SK-N-SH treated with all-trans-retinoic acid at 6 μM for 48 hours (cell line): ENCODE measurements at regions not wholly inside any gene's neighbourhood (a gene's known extent, or its start where the extent isn't known, plus 50 kb on each side); places are given as distances from the start of the nearest gene placed in this dataset.

Experiments used
- CSRNP3 ChIP-seq: fragments of 250-450 bp; sonication (Bioruptor Pico); IDR thresholded peaks from 2 replicates; pipeline ENCODE4 v1.5.1; 2021; ENCODE audit warnings: mild to moderate bottlenecking, moderate library complexity
- TCF4 ChIP-seq: fragments of 250-450 bp; sonication (Bioruptor Pico); IDR thresholded peaks from 2 replicates; pipeline ENCODE4 v1.8.0; 2021; ENCODE audit warnings: mild to moderate bottlenecking, moderate library complexity, borderline replicate concordance

- TF ChIP-seq CSRNP3 (CRISPR knock-in tag) = no peak
- no peak for TF ChIP-seq TCF4 (CRISPR knock-in tag)
These were observed 83.8 kb upstream of the TMEM17 start for GRCh38 chr2:62589691-62590356.
